ENCODE measurements at regions not wholly inside any gene's neighbourhood (a gene's known extent, or its start where the extent isn't known, plus 50 kb on each side); places are given as distances from the start of the nearest gene placed in this dataset.

DNA sequence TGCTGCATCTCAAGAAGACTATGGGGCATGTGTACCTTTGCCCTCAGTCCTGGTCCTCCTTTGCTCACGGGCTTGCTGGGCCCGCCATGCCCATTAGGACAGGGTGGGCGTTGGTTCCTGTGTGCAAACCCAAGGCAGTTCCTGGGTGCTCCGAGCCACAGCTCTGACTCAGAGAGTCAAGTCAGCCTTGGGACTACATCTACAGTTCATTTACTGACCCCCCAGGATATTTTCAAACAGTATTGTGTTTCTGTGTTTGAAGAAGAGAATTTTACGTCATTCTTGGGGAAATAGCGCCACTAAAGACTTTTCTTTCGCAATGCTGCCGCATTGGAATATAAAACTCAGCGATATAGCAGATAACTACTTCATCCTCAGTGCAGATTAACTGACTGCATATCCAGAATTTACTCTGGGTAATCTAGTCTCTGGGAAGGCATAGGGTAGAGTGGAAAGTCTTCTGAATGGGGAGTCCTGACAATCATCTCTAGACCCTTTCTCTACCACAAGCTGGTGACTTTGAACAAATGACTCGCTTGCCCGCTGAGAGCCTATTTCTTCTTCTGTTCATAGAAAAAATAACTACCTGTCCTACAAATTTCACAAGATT, 638.9 kb upstream of the FZD8 start:
- no peak for DNase-seq (ENCODE audit: low read depth)
- TF ChIP-seq, protein P1, sequence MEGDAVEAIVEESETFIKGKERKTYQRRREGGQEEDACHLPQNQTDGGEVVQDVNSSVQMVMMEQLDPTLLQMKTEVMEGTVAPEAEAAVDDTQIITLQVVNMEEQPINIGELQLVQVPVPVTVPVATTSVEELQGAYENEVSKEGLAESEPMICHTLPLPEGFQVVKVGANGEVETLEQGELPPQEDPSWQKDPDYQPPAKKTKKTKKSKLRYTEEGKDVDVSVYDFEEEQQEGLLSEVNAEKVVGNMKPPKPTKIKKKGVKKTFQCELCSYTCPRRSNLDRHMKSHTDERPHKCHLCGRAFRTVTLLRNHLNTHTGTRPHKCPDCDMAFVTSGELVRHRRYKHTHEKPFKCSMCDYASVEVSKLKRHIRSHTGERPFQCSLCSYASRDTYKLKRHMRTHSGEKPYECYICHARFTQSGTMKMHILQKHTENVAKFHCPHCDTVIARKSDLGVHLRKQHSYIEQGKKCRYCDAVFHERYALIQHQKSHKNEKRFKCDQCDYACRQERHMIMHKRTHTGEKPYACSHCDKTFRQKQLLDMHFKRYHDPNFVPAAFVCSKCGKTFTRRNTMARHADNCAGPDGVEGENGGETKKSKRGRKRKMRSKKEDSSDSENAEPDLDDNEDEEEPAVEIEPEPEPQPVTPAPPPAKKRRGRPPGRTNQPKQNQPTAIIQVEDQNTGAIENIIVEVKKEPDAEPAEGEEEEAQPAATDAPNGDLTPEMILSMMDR (conservative IDR thresholded peaks at IDR 0.05; ENCODE audit: low read depth, low read length) = no peak
- no peak overlapping the region for H3K4me3 ChIP-seq (ENCODE audit: low read depth, low read length)

DNA sequence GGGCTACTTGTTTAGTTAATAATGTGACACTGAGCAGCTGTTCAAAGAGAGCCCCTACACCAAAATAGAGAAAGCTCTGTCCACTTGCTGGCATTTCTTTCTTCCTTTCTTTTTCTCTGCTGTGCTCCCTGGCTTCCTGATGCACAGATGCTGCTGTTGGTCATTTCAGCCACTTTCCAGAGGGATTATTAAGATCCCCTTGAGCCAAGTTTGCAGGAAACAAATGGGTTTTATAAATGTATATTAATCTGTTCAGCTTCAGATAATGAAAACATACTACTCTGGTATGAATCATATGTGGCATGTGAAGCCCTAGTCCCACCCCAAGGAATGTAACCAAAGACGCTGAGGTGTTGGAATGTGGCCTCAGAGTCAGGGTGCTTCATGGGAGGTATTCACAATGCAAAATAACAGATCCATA, 638.2 kb upstream of the FZD8 start:
- H3K4me3 ChIP-seq (ENCODE audit: low read depth, low read length) = no peak overlapping the region
- TF ChIP-seq, protein P1 (conservative IDR thresholded peaks at IDR 0.05; ENCODE audit: low read depth, low read length) = no peak
- no peak for DNase-seq (ENCODE audit: low read depth)

DNA sequence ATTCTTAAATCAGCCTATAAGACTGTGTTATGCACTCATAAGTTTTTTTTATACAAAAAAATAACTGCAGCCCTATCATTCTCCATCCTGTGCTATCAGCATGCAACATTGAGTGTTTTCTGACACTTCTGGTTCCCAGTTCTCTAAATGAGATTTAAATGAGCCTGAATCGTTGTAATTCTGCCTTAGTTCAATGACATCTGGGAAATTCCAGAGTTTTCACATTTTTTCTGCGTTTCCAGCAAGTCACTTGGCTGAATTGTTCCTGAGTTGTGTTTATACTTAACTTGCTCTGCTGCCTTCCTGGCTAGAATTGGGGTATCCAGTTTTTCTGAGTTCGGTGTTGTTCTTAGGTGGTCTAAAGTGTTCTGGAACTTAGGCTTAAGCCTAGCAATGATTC, 636.1 kb upstream of the FZD8 start:
- H3K4me3 ChIP-seq (ENCODE audit: low read depth, low read length) = no peak overlapping the region
- DNase-seq (ENCODE audit: low read depth) = peak; percentile 3
- TF ChIP-seq, protein P1 (conservative IDR thresholded peaks at IDR 0.05; ENCODE audit: low read depth, low read length) = peak; percentile 2

DNA sequence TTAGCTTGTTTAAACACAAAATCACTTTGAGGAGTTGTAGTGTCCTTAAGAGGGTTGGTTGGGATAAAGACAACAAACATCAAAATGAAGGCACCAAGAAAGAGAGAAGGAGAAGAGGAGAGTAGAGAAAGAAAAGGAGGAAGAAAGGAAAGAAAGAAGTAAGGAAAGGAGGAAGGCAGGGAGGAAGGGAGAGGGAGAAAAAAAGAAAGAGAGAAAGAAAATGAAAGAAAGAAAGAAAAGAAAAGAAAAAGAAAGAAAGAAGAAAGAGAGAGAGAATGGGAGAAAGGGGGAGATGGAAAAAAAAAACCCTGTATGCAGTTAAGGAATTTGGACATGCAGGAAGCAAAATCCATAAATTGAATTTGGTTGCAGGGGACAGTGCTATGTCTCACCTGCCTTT, 635.4 kb upstream of the FZD8 start:
- no peak overlapping the region for H3K4me3 ChIP-seq (ENCODE audit: low read depth, low read length)
- no peak for DNase-seq (ENCODE audit: low read depth)
- TF ChIP-seq, protein P1 (conservative IDR thresholded peaks at IDR 0.05; ENCODE audit: low read depth, low read length) = no peak

DNA sequence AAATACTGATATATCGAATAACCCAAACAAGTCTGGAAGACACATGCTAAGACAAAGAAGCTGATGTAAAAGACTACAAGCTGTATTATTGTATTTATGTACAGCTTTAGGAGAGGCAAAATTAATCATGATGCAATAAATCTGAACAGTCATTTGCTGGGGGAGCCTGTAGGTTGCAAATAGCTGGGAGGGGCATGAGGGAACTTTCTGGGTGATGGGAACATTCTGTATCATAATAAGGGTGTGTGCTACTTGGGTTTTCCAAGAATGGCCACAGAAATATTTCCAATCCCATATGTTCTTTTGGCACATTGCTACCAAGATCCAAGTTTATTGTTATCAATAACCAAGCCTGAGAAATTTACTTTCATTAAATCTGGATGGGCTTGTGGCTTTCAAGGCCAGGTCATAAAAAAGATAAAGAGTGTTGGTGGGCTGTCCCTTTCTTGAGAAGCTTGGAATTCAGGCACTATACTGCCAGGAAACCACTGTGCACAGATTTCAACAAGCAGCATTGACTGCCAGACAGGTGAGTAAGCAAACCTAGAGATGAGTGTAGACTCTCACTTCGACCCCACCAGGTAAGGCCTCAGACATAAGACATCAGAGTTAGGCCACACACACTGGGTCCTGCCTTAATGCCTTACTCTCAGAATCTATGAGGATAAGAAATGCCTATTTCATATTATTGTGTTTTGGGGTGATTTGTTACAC, 629.7 kb upstream of the FZD8 start:
- no peak for DNase-seq (ENCODE audit: low read depth)
- TF ChIP-seq, protein P1 (conservative IDR thresholded peaks at IDR 0.05; ENCODE audit: low read depth, low read length) = no peak

DNA sequence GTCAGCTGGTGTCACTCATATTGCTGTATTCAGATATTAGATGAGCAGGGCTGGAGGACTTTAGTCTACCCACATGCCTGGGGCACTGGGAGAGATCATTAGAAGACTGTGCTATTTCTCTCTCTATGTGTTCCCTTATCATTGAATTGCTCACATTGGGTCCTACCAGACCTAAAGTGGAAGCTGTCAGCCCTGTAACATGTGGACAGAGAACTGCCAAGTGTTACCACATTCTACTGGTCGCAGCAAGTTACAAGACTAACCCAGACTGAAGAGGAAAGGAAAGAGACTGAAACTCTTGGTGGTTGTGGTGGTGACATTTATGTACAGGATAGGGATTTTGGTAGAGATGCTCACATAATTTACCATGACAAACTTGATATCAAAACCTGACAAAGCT, 627.1 kb upstream of the FZD8 start:
- no peak overlapping the region for H3K4me3 ChIP-seq (ENCODE audit: low read depth, low read length)
- TF ChIP-seq, protein P1 (conservative IDR thresholded peaks at IDR 0.05; ENCODE audit: low read depth, low read length) = no peak
- DNase-seq (ENCODE audit: low read depth) = no peak

More for the DNA sequence above, 629.7 kb upstream of the FZD8 start:
- H3K4me3 ChIP-seq (ENCODE audit: low read depth, low read length) = no peak overlapping the region

DNA sequence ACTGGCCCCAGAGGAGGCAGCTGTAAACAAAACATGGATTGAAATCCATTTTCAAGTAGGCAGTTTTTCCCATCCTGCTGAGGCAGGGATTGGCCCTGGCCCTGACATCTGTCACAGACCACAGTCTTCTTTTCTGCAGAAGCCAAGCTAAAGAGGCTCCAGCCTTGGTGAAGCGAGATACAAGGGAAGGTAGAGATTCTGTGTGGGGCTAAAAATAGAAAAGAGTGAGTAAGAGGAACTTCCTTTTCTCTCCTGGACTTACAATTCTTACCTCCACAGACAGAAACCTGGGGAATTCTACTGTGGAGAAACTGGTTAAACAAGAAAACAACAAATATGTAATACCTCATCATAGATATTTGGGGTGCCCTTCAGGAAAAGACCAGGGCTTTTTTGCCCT, 624.8 kb upstream of the FZD8 start:
- no peak for DNase-seq (ENCODE audit: low read depth)
- H3K4me3 ChIP-seq (ENCODE audit: low read depth, low read length) = no peak overlapping the region
- TF ChIP-seq, protein P1 (conservative IDR thresholded peaks at IDR 0.05; ENCODE audit: low read depth, low read length) = no peak
